ENCODE measurements at regions not wholly inside any gene's neighbourhood (a gene's known extent, or its start where the extent isn't known, plus 50 kb on each side); places are given as distances from the start of the nearest gene placed in this dataset.

DNA sequence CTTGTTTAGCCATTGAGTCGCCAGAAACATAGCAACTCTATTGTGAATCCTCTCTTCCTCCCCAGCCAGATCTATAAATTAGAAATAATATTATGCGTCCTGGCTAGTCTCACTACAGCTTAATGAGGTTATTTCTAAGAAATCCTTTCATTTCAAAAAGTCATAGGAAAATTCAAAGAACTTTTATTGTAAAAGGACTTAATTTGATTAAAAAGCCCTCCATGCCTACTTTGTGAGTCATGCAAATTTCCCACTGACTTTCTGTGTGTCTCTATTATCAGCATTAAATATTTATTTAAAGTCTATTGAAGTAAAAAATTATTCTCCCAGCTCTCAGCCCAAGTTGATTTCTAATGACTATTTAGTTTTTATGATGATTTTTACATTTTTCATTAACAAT lies 160.7 kb downstream of the PHLDA1 start:
- TF ChIP-seq, protein P1, sequence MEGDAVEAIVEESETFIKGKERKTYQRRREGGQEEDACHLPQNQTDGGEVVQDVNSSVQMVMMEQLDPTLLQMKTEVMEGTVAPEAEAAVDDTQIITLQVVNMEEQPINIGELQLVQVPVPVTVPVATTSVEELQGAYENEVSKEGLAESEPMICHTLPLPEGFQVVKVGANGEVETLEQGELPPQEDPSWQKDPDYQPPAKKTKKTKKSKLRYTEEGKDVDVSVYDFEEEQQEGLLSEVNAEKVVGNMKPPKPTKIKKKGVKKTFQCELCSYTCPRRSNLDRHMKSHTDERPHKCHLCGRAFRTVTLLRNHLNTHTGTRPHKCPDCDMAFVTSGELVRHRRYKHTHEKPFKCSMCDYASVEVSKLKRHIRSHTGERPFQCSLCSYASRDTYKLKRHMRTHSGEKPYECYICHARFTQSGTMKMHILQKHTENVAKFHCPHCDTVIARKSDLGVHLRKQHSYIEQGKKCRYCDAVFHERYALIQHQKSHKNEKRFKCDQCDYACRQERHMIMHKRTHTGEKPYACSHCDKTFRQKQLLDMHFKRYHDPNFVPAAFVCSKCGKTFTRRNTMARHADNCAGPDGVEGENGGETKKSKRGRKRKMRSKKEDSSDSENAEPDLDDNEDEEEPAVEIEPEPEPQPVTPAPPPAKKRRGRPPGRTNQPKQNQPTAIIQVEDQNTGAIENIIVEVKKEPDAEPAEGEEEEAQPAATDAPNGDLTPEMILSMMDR (IDR thresholded peaks at IDR 0.05): no peak
- TF ChIP-seq POLR2A (IDR thresholded peaks at IDR 0.05): no peak
